ENCODE measurements at regions not wholly inside any gene's neighbourhood (a gene's known extent, or its start where the extent isn't known, plus 50 kb on each side); places are given as distances from the start of the nearest gene placed in this dataset.
A peak's percentile ranks its signal among the peaks of the same experiment; 100 is the strongest.

- no peak for DNase-seq
- H3K27me3 Mint-ChIP-seq (ENCODE audit: insufficient read depth) = no peaks in the 10 kb centered on the region
- peaks cover 22% of the 10 kb centered on the region for H3K9me3 Mint-ChIP-seq
- no peak for TF ChIP-seq CTCF (IDR thresholded peaks at IDR 0.05)
- H3K27ac Mint-ChIP-seq = no peak overlapping the region
- peaks cover 23% of the 10 kb centered on the region for H3K4me1 Mint-ChIP-seq (ENCODE audit: low read depth)
- H3K4me3 Mint-ChIP-seq = no peak overlapping the region
- peaks cover 24% of the 10 kb centered on the region for H3K36me3 Mint-ChIP-seq (ENCODE audit: low read depth)
Observed at GRCh38 chr7:130823060-130823459, 89.1 kb upstream of the KLF14 start.

GRCh38 chr7:130825819-130826218 lies 91.8 kb upstream of the KLF14 start:
- H3K27ac Mint-ChIP-seq = no peak overlapping the region
- no peak for TF ChIP-seq CTCF (IDR thresholded peaks at IDR 0.05)
- DNase-seq = no peak
- peaks cover 35% of the 10 kb centered on the region for H3K4me1 Mint-ChIP-seq (ENCODE audit: low read depth)
- H3K36me3 Mint-ChIP-seq (ENCODE audit: low read depth) = peaks cover 24% of the 10 kb centered on the region
- no peak overlapping the region for H3K4me3 Mint-ChIP-seq
- peaks cover 27% of the 10 kb centered on the region for H3K9me3 Mint-ChIP-seq
- no peaks in the 10 kb centered on the region for H3K27me3 Mint-ChIP-seq (ENCODE audit: insufficient read depth)

GRCh38 chr7:130829415-130829814 lies 95.4 kb upstream of the KLF14 start:
- Mint-ChIP-seq H3K36me3 (ENCODE audit: low read depth) (peaks cover 24% of the 10 kb centered on the region), H3K27ac (no peak overlapping the region), H3K9me3 (peaks cover 27% of the 10 kb centered on the region), H3K4me3 (no peak overlapping the region), H3K4me1 (ENCODE audit: low read depth) (peaks cover 40% of the 10 kb centered on the region), H3K27me3 (ENCODE audit: insufficient read depth) (no peaks in the 10 kb centered on the region)
- TF ChIP-seq CTCF (IDR thresholded peaks at IDR 0.05) = no peak
- no peak for DNase-seq

- H3K36me3 Mint-ChIP-seq (ENCODE audit: low read depth) = peaks cover 22% of the 10 kb centered on the region
- H3K27ac Mint-ChIP-seq = no peak overlapping the region
- DNase-seq = no peak
- peaks cover 57% of the 10 kb centered on the region for H3K4me1 Mint-ChIP-seq (ENCODE audit: low read depth)
- H3K27me3 Mint-ChIP-seq (ENCODE audit: insufficient read depth) = no peaks in the 10 kb centered on the region
- TF ChIP-seq CTCF (IDR thresholded peaks at IDR 0.05) = no peak
- H3K9me3 Mint-ChIP-seq = peaks cover 18% of the 10 kb centered on the region
- H3K4me3 Mint-ChIP-seq = no peak overlapping the region
Observed at GRCh38 chr7:130831322-130831721, 97.3 kb upstream of the KLF14 start.

- no peak overlapping the region for H3K4me3 Mint-ChIP-seq
Observed at GRCh38 chr7:130831817-130832481, 97.9 kb upstream of the KLF14 start.

More at GRCh38 chr7:130831817-130832481, 97.9 kb upstream of the KLF14 start:
- Mint-ChIP-seq H3K36me3 (ENCODE audit: low read depth) (peaks cover 16% of the 10 kb centered on the region), H3K9me3 (peaks cover 12% of the 10 kb centered on the region), H3K27ac (peak overlapping the region; percentile 36; the same call in 1 of the 2 replicates), H3K4me1 (ENCODE audit: low read depth) (peaks cover 60% of the 10 kb centered on the region), H3K27me3 (ENCODE audit: insufficient read depth) (no peaks in the 10 kb centered on the region)
- peak; percentile 93 for TF ChIP-seq CTCF (IDR thresholded peaks at IDR 0.05)
- no peak for DNase-seq
